ENCODE measurements at regions not wholly inside any gene's neighbourhood (a gene's known extent, or its start where the extent isn't known, plus 50 kb on each side); places are given as distances from the start of the nearest gene placed in this dataset.
A peak's percentile ranks its signal among the peaks of the same experiment; 100 is the strongest.

DNA sequence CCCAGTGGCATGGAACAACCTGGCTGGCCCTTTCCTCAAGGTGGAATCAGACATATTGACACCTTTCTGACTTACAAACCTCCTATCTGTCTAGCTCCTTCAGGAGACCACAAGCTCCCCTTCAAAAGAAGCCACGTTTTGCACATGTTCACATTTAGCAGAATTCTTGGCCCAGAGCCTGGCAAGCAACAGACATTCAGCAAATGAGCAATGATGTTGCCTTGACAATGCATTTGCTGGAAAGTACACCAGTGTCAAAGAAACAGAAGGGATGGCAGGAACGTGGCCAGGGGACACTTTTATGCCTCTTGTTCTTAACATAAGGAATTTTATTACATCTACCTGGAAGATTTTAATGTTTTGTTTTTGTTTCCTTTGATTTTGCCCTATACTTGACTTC is 85.5 kb upstream of the FGF14 start:
- Histone ChIP-seq H3K79me2 (ENCODE audit: insufficient read depth) (no peaks in the 10 kb centered on the region), H3K4me2 (no peak overlapping the region), H3K27ac (ENCODE audit: low read depth in 2 of 2, low read length in 1 of 2) (peak overlapping the region in 1 of 2 experiments; percentile 76; a peak in 2 of 4 replicates), H2AFZ (ENCODE audit: low read depth) (no peak overlapping the region), H3K9me3 (no peaks in the 10 kb centered on the region), H3K9me2 (no peaks in the 10 kb centered on the region), H3K9ac (no peak overlapping the region), H3K4me1 (ENCODE audit: control insufficient read depth in 1 of 2, insufficient read depth in 2 of 2, low read depth in 1 of 2, low read length in 1 of 2) (peaks cover 0 to 8% of the 10 kb centered on the region in 2 experiments; a peak in 2 of 4 replicates), H3K36me3 (replicated peaks in 1 of 2; ENCODE audit: control insufficient read depth in 1 of 2, insufficient read depth in 2 of 2, low read length in 1 of 2) (no peaks in the 10 kb centered on the region), H3K27me3 (ENCODE audit: insufficient read depth) (no peaks in the 10 kb centered on the region), H3F3A (replicated peaks; ENCODE audit: insufficient read depth) (no peaks in the 10 kb centered on the region), H3K4me3 (ENCODE audit: low read depth in 2 of 2, low read length in 1 of 2) (no peak overlapping the region), H4K20me1 (ENCODE audit: insufficient read depth) (no peaks in the 10 kb centered on the region)
- TF ChIP-seq JUND (IDR thresholded peaks at IDR 0.05) (no peak), MXI1 (IDR thresholded peaks at IDR 0.05; ENCODE audit: low read depth, low read length) (peak; percentile 69), GATA2 (CRISPR knock-in tag; IDR thresholded peaks at IDR 0.05) (peak; percentile 10; the same call in 1 of the 2 replicates)
- ChIA-PET CTCF (interaction anchor here (1.2 kb wide), 2 partner anchors 69 to 86 kb away, joined by 3 to 4 read pairs; no protein-coding TSS in a partner anchor), POLR2A (interaction anchor here (1.2 kb wide), 1 partner anchor 87 kb away, joined by 3 read pairs; no protein-coding TSS in a partner anchor)
- peak; percentile 23 for DNase-seq
- 0% methylated on average over 2 of the region's 2 CpGs for WGBS (ENCODE audit: low lambda C conversion rate)

DNA sequence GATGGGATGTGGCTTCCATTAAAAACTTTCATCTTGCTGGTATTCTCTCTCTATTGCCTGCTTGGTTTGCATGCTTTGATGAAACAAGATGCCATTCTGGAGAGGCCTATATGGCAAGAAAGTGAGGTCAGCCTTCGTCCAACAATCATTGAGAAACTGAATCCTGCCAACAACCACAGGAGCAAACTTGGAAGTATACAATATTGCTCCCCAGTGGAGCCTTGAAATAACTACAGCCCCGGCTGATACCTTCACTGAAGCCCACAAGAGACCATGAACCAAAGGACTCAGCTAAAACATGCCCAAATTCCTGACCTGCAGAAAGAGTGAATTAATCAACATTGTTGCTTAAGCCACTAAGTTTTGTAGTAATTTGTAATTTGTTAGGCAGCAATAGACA is 82.5 kb upstream of the FGF14 start:
- CTCF ChIA-PET, result interaction anchor here (0.8 to 1.0 kb wide), 2 partner anchors 16 to 542 kb away, joined by 3 to 4 read pairs; no protein-coding TSS in a partner anchor
- WGBS (ENCODE audit: low lambda C conversion rate), result 20% methylated on average over 2 of the region's 2 CpGs
- no peak overlapping the region for H3K4me2 ChIP-seq
- TF ChIP-seq RCOR1 (IDR thresholded peaks at IDR 0.05; ENCODE audit: low read length) (no peak), RAD21 (IDR thresholded peaks at IDR 0.05; ENCODE audit: low read length) (peak; percentile 51), RXRA (IDR thresholded peaks at IDR 0.05; ENCODE audit: borderline replicate concordance, low read depth) (no peak), SMC3 (IDR thresholded peaks at IDR 0.05; ENCODE audit: low read depth, low read length) (peak; percentile 34; the same call in 1 of the 2 replicates), TEAD4 (IDR thresholded peaks at IDR 0.05; ENCODE audit: borderline replicate concordance, insufficient read depth) (no peak), MEF2A (IDR thresholded peaks at IDR 0.05; ENCODE audit: borderline replicate concordance, low read depth) (no peak), EZH2phosphoT487 (IDR thresholded peaks at IDR 0.05; ENCODE audit: borderline replicate concordance, low read depth) (no peak), GATA2 (CRISPR knock-in tag; IDR thresholded peaks at IDR 0.05) (no peak), JUND (IDR thresholded peaks at IDR 0.05) (no peak), NRF1 (IDR thresholded peaks at IDR 0.05; ENCODE audit: low read depth, low read length) (no peak), NFIC (IDR thresholded peaks at IDR 0.05; ENCODE audit: borderline replicate concordance) (no peak), FOSL2 (IDR thresholded peaks at IDR 0.05; ENCODE audit: borderline replicate concordance, low read depth) (no peak), MXI1 (IDR thresholded peaks at IDR 0.05; ENCODE audit: low read depth, low read length) (no peak)
- TF ChIP-seq, protein P1, sequence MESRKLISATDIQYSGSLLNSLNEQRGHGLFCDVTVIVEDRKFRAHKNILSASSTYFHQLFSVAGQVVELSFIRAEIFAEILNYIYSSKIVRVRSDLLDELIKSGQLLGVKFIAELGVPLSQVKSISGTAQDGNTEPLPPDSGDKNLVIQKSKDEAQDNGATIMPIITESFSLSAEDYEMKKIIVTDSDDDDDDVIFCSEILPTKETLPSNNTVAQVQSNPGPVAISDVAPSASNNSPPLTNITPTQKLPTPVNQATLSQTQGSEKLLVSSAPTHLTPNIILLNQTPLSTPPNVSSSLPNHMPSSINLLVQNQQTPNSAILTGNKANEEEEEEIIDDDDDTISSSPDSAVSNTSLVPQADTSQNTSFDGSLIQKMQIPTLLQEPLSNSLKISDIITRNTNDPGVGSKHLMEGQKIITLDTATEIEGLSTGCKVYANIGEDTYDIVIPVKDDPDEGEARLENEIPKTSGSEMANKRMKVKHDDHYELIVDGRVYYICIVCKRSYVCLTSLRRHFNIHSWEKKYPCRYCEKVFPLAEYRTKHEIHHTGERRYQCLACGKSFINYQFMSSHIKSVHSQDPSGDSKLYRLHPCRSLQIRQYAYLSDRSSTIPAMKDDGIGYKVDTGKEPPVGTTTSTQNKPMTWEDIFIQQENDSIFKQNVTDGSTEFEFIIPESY (IDR thresholded peaks at IDR 0.05; ENCODE audit: borderline replicate concordance, low read depth), result no peak
- TF ChIP-seq, protein P2, sequence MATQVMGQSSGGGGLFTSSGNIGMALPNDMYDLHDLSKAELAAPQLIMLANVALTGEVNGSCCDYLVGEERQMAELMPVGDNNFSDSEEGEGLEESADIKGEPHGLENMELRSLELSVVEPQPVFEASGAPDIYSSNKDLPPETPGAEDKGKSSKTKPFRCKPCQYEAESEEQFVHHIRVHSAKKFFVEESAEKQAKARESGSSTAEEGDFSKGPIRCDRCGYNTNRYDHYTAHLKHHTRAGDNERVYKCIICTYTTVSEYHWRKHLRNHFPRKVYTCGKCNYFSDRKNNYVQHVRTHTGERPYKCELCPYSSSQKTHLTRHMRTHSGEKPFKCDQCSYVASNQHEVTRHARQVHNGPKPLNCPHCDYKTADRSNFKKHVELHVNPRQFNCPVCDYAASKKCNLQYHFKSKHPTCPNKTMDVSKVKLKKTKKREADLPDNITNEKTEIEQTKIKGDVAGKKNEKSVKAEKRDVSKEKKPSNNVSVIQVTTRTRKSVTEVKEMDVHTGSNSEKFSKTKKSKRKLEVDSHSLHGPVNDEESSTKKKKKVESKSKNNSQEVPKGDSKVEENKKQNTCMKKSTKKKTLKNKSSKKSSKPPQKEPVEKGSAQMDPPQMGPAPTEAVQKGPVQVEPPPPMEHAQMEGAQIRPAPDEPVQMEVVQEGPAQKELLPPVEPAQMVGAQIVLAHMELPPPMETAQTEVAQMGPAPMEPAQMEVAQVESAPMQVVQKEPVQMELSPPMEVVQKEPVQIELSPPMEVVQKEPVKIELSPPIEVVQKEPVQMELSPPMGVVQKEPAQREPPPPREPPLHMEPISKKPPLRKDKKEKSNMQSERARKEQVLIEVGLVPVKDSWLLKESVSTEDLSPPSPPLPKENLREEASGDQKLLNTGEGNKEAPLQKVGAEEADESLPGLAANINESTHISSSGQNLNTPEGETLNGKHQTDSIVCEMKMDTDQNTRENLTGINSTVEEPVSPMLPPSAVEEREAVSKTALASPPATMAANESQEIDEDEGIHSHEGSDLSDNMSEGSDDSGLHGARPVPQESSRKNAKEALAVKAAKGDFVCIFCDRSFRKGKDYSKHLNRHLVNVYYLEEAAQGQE (IDR thresholded peaks at IDR 0.05; ENCODE audit: low read depth, low read length), result no peak
- TF ChIP-seq, protein P3, sequence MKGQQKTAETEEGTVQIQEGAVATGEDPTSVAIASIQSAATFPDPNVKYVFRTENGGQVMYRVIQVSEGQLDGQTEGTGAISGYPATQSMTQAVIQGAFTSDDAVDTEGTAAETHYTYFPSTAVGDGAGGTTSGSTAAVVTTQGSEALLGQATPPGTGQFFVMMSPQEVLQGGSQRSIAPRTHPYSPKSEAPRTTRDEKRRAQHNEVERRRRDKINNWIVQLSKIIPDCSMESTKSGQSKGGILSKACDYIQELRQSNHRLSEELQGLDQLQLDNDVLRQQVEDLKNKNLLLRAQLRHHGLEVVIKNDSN (IDR thresholded peaks at IDR 0.05; ENCODE audit: borderline replicate concordance, low read depth), result no peak
- TF ChIP-seq, protein P4, sequence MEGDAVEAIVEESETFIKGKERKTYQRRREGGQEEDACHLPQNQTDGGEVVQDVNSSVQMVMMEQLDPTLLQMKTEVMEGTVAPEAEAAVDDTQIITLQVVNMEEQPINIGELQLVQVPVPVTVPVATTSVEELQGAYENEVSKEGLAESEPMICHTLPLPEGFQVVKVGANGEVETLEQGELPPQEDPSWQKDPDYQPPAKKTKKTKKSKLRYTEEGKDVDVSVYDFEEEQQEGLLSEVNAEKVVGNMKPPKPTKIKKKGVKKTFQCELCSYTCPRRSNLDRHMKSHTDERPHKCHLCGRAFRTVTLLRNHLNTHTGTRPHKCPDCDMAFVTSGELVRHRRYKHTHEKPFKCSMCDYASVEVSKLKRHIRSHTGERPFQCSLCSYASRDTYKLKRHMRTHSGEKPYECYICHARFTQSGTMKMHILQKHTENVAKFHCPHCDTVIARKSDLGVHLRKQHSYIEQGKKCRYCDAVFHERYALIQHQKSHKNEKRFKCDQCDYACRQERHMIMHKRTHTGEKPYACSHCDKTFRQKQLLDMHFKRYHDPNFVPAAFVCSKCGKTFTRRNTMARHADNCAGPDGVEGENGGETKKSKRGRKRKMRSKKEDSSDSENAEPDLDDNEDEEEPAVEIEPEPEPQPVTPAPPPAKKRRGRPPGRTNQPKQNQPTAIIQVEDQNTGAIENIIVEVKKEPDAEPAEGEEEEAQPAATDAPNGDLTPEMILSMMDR (IDR thresholded peaks at IDR 0.05), result peak; percentile 40
- TF ChIP-seq, protein P5, sequence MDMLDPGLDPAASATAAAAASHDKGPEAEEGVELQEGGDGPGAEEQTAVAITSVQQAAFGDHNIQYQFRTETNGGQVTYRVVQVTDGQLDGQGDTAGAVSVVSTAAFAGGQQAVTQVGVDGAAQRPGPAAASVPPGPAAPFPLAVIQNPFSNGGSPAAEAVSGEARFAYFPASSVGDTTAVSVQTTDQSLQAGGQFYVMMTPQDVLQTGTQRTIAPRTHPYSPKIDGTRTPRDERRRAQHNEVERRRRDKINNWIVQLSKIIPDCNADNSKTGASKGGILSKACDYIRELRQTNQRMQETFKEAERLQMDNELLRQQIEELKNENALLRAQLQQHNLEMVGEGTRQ (IDR thresholded peaks at IDR 0.05; ENCODE audit: borderline replicate concordance, low read depth, low read length), result no peak

More for the DNA sequence above, 82.5 kb upstream of the FGF14 start:
- no peak overlapping the region for H3K9ac ChIP-seq
- no peaks in the 10 kb centered on the region for H3K36me3 ChIP-seq (replicated peaks in 1 of 2; ENCODE audit: control insufficient read depth in 1 of 2, insufficient read depth in 2 of 2, low read length in 1 of 2)
- no peak overlapping the region for H3K27ac ChIP-seq (ENCODE audit: low read depth in 2 of 2, low read length in 1 of 2)
- H4K20me1 ChIP-seq (ENCODE audit: insufficient read depth), result no peaks in the 10 kb centered on the region
- H3K4me1 ChIP-seq (ENCODE audit: control insufficient read depth in 1 of 2, insufficient read depth in 2 of 2, low read depth in 1 of 2, low read length in 1 of 2), result peaks cover 0 to 8% of the 10 kb centered on the region in 2 experiments; a peak in 2 of 4 replicates
- DNase-seq, result no peak
- POLR2A ChIA-PET, result no interaction called here
- no peak overlapping the region for H2AFZ ChIP-seq (ENCODE audit: low read depth)
- H3K9me2 ChIP-seq, result no peaks in the 10 kb centered on the region; the same call in 1 of the 2 replicates
- no peaks in the 10 kb centered on the region for H3K9me3 ChIP-seq
- H3F3A ChIP-seq (replicated peaks; ENCODE audit: insufficient read depth), result no peaks in the 10 kb centered on the region
- H3K79me2 ChIP-seq (ENCODE audit: insufficient read depth), result no peaks in the 10 kb centered on the region
- H3K4me3 ChIP-seq (ENCODE audit: low read depth in 2 of 2, low read length in 1 of 2), result no peak overlapping the region
- H3K27me3 ChIP-seq (ENCODE audit: insufficient read depth), result no peaks in the 10 kb centered on the region
